HG03159 (cell line): ENCODE measurements at regions not wholly inside any gene's neighbourhood (a gene's known extent, or its start where the extent isn't known, plus 50 kb on each side); places are given as distances from the start of the nearest gene placed in this dataset.
"Not testable (repeated sequence)": the region's sequence is repeated elsewhere in the genome, so short reads cannot be mapped to it uniquely, and the experiment has no call there.

Source experiments
- ATAC-seq: cut with Tn5 transposase; IDR thresholded peaks from one replicate; pipeline ENCODE4 v1.9.1; 2021; ENCODE audit warnings: mild to moderate bottlenecking, moderate library complexity; ENCODE audit not compliant: unreplicated experiment

DNA sequence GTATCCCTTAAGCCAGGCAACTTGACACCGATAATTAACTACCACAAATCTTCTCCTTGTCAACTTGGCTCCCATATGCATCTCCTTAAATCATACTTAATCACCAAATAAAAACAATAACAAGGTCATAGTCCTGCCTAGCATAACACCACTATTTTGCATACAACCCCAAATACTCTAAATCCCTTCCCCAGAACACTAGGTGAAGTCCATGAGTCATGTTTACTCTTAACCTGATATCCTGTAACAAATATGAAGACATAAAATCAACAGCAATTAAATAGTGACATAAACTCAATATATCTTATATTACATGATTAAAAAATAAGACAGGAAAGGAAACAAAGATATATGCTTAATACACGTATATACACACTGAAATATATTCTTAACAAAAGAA lies 362.0 kb downstream of the ETV1 start:
- ATAC-seq = no peak

DNA sequence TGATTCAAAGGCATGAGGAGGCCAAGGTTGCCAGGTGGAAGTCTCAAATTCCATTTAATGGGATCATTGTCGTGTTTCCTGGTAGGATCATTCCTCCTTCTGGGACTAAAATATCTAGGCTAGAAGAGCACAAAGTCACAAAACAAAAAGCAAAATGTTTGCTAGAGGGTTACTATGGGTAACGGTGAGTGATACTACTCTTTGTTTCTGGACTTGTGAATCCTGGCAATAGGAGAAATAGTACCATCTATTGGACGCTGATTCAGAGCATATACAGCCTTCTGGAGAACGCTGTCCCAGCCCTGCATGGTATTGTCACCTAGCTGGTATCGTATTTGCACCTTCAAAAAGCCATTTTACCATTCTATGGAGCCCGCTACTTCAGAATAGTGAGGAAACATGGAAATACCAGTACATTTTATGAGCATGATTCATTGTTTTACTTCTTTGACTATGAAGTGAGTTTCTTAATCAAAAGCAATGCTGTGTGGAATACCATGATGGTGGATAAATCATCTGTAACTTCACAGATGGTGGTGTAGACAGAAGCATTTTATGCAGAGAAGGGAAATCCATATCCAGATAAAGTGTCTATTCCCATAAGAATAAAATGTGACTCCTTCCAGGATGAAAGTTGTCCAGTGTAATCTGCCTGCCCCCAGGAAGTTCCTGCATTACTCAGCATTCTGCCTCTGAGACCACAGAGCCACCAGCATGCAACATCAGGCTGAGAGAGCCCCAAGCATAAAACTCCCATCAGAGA lies 361.0 kb downstream of the ETV1 start:
- ATAC-seq = no peak

DNA sequence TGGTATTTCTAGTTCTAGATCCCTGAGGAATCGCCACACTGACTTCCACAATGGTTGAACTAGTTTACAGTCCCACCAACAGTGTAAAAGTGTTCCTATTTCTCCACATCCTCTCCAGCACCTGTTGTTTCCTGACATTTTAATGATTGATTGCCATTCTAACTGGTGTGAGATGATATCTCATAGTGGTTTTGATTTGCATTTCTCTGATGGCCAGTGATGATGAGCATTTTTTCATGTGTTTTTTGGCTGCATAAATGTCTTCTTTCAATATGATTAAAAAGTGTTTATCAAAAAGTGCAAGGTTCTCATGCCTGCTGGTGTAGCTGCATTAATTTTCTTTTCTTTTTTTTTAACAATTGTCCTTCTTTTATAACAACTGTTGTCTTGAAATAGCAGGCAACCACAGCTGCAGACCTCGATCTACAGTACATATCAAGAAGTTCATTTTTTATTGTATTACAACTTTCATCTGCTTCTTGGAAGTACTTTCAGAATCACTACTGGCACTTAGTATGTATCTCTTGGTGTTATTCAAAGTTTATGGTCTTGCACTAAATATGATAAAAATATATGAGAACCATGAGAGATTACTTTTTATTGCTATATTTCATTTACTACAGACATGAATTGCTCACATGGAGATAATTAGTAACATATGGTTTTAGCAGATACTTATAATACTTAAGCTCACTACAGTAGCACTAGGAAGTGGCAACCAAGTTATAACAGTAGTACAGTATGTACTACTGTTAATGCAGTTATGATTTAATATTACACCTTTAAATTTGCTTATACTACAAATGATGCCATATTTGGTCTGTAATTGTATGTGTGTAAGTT lies 358.0 kb downstream of the ETV1 start:
- ATAC-seq = not testable (repeated sequence)

DNA sequence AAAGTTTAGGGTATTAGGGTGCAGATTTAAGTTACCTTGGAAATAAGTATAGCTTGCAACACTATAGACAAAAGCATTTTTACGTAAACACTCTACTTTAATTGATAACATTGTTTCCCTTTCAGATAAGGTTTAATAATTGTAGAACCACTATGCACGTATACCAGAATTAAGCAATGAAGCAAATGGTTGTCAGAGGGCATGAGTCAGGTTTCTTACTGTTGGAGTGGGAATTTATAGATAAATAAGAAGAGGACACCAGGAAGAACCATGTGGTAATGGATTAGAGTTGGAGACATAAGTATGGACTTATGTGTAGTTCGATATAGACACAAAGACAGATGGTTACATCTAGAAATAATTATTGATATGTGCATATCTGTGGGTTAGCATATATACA lies 355.6 kb downstream of the ETV1 start:
- ATAC-seq = no peak

DNA sequence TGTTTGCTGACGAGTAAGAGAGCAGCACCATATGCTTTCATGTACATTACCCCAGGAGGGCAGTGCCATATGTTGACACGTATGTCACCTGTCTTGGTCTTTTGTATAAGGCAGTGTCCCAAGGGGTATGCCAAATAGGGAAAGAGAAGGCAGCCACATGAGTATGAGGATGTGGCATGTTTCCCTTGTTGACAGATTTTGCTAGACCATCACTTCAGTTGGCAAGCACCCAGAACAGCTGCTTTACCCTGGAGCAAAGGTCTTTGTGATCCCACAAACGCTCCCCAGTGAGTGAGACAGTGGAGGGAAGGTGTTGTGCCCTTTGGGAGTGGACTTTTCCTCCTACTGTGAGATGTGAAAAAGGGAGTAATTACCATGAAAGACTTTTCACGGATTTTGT lies 350.1 kb downstream of the ETV1 start:
- ATAC-seq = no peak

DNA sequence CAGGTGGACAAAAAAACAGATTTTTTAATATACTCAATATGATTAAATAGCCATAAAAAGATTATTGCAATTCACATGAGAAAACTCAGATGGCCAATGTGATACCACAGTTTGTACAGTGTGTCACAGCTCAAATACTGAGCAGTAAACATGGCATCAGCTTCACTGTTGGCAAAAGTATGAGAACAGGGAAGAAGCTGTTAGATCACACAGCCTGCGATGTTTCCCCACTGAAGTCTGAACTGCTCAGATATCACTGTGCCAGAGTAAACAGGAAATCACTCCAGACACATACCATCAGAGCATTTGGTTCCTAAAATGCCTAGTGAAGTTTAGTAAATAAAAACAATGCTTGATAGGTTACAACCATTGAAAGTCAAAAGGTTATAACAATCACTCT lies 347.8 kb downstream of the ETV1 start:
- no peak for ATAC-seq

DNA sequence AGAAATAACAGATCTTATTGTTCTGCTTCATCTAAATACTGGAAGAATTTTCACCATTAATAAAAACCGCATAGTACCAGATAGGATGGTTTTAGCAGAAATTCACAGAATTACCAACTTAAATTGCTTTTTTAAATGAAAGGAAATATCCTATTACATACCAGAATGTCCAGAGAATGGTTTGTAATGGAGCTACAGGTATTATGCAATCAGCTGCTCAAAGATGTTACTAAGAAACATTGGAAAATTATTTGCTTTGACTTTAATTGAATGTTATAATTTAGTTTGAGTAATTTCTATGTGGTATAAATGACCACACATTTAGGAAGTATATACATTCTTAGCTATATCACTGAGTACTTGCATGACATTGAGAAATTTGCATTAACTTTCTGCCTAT lies 338.3 kb downstream of the ETV1 start:
- ATAC-seq = no peak

DNA sequence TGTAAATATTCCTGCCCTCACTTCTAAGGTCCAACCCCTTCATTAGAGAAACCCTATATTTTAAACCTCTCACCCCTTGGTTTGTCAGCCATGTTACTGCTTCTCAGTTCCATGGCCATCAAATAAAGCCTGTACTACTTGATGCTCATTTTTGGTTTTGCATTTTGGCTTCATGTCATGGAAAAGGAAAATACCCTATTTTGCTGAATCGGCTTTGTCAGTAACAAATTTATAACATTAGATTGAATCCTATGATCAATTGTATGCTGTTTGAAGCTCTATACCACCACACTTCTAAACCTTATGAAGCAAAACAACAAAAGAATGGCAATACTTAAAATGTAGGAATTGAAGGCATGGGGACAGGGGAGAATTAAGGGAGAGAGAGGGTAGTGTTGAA lies 333.1 kb downstream of the ETV1 start:
- no peak for ATAC-seq

DNA sequence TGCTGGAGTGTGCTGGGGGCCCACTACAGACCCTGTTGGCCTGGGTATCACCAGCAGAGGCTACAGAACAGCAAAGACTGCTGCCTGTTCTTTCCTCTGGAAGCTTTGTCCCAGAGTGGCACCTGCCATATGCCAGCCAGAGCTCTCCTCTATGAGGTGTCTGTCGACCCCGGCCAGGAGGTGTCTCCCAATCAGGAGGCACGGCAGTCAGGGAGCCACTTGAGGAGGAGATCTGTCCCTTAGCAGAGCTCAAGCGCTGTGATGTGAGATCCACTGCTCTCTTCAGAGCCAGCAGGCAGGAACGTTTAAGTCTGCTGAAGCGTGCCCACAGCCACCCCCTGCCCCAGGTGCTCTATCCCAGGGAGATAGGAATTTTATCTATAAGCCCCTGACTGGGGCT lies 316.2 kb downstream of the ETV1 start:
- no peak for ATAC-seq

DNA sequence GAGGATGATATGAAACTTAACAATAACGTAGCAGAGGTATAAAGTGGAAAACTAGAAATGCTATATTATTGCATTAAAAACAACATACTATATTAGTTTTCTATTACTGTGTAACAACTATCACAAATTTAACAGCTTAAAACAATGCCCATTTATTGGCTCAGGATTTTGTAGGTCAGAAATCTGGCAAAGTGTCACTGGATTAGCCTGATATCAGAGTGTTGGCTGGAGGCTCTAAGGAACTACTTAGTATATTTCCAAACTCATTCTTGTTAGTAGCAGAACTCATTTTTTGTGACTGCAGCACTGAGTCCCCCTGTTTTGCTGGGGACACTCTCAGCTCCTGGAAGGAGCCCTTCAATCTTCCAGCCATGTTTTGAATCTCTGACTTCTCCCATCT lies 306.8 kb downstream of the ETV1 start:
- no peak for ATAC-seq

DNA sequence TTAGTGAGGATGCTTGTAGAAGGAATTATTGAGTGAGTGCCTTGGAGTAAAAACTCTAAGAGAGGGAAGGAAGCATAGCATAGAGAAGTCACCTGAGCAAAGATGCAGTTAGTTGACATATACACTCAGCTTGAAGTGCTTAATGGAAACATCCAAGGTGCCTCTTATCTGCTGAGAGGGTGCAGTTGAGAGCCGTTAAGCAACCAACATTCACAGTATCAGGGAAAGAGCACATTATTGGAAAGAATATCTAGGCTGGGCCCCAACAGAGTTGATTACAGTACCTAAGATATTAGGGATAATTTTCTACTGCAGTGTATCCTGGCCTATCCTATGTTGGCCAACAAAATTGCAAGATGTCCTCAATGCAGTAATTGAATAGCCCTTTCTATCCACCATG lies 302.0 kb downstream of the ETV1 start:
- ATAC-seq = no peak

DNA sequence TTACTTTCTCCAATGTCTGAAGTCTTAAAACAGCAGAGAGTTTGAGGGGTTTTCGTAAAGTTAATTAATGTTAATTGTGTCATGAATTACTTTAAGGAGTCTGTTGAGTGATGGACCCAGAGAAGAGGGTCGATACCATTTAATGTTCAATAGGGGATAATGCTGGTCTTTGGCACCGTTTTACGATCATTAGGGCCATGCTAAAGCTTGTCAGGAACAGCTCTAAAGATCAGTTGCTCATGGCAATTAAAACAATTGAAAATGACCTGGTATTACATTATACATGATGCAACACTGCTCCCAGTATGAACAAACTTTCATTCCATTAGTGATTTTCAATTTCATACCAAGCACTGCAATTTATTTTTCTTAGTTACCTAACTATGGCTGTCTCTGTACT lies 296.9 kb downstream of the ETV1 start:
- ATAC-seq = no peak

DNA sequence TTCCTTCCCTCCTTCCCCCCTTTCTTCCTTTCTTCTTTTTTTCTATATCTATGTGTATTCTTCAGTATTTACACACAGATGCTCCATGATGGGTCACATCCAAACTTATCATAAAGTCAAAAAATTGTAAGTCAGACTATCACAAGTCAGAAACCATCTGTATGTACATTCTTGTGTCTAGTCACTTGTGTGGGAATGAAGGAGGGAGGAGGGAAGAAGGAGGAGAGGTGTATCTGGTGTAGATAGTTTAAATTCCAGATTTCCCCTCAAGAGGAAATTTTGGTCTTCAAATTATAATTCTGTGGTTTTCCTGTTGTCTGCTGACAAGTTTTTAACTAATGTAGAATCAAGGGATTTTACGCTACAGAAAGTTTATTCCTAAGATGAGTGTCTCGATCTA lies 287.2 kb downstream of the ETV1 start:
- no peak for ATAC-seq

DNA sequence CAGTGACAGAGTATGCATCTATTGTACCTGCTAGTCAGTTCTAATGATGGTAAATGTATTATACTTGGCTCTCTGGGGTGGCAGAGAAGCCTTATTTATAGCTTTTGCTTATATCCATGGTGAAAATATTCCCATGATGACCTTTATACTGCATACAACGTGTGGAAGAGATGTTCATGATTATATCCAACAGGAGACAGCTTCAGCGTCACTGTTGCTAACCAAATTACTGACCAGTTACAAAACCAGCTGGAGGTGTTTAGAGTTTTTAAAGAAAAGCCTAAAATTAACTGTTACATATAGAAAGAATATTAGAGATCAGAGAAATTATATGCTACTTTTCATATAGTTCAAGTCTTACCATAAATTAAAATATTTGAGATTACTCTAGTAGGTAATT lies 280.8 kb downstream of the ETV1 start:
- no peak for ATAC-seq

DNA sequence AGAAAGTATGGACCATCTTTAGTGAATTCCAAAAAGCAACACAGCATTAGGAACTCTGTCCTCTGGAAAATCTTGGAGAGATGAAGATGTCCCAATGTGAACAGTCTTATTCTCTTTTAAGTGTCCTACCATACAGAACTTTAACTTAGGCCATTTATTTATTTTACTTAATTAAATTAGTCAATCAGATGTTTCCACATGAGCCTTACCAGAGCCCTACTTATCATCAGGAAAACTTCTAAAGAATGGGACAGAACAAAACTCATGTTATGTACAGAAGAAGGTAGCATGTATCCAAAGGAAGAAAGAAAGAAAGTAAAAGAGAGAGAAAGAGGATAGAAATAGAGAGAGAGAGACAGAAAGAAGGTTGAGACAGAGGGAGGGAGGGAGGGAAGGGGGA lies 276.4 kb downstream of the ETV1 start:
- ATAC-seq = no peak

DNA sequence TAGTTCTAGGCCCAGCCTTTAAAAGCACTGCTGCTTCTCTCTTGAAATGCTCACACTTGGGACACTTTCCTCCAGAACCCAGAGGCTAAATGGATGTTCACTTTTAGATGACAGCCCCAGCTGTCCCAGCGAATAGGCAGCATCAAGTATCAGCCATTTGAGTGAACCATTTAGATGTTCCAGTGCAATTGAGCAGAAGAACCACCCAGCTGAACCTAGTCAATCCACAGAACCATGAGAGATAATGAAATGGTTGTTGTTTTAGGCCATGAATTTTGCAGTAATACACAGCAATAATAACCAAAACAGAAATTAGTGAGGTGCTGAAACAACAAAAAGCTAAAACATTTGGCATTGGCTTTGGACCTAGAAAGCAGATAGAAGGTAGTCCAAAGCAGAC lies 273.9 kb downstream of the ETV1 start:
- ATAC-seq = no peak

DNA sequence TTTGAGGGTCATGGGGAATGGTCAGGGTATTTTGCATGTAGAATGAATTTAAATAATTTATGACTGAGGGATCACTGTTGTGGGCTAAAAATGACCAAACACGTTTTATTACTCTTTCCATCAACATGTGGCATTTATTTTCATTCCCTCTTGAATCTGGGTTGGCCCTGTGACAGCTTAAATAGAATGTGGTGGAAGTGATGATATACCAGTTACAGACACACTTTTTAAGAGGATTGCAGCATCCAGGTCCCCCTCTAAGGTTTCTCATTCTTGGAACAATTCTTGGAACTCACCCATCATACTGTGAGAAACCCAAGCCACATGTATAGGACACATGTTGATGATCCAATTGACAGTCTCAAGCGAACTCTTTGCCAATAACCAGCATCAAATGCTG lies 272.4 kb downstream of the ETV1 start:
- ATAC-seq = no peak

DNA sequence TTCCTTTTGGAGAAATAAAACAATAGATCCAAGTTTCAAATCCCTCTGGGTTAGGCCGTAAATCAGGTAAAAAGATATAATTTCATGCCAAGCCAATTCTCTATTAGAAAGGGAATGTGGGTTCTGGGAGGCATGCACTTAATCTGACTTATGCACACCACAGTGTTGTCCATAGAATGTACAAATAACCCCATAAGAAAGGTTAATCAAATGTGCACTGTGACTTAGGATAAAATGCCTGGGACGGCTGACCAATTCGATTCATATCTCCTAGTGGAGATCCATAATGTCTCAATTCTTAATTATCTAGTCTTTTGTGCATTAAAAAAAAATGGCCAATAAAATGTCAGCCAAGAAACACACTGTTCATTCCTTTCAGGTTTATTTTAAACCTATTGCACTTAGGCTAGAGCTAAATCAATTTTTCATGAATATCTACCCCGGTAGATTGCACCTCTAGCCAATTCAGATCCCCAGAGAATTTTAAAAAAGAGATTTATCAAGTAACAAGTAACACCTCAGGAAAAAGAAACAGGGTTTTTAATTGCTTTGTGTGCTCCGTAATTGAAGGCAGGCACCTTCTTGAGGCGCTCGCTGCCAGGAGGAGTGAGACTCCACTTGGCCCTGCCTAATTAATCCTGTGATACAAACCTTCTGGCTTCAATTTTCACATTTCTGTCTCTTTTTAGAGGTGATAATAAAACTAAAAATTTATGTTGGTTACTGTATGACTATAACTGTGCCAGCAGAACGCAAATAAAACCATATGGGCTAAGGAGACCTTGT lies 265.1 kb downstream of the ETV1 start:
- no peak for ATAC-seq

DNA sequence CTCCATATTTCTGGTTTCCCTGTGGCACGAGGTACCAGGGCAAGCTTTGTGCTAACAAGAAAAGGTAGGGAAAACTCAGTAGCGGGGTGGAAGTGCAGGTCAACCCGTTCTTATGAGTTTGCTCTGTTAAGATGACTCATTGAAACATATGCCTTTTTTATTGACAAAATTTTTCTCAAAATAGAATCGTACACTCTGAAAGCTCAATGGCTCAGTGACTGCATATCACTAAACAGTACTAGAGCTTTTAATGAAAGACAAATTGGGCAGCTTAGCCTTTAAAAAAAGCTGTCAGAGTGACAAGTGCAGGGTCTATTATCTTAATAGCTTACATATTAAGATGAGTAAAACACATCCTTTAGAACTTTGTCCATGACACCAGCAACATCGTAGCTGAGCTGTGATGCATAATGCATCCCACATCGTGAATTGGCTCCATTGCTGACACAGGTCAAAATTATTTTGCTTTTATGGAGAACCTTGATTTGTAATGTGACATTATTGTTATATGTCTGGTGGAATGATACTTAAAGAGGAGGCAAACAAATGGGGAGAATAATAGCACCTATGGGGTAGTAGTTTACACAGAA lies 264.4 kb downstream of the ETV1 start:
- ATAC-seq = no peak

DNA sequence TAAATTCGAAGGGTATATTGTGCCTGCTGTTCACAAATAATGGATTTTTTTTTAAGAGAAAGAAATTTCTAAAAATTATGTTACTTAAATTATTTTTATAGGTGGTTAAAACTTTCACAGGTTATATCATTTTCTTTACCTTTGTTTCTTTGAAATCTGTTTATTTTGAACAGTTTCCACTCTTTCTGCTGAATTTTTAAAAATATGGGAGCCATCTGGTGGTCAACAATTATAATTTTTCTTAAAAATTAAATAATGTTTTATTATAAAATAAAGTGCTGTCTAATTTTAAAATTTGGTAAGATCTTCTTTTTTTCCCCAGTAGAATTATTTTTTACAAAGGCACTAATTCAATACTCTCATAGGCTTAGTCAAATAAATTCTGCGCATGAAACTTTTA lies 263.9 kb downstream of the ETV1 start:
- no peak for ATAC-seq

DNA sequence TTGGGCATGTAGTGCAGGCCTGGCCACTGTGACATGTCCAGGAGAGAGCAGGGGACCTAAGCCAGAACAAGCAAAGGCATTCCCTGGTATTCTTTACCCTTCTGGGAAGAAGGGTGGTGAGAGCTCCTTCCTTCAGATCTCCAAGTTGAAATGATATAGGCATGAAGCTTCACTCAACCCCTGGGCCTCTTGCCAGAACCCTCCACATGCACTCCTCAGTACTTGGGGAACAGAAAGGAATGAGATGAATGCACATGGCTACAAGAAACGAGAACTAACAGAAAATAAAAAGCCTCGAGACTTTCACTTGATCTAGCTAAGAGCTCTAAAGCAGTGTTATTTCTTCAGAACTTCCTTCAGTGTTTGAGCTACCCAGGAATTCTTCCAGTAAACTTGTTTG lies 262.2 kb downstream of the ETV1 start:
- ATAC-seq = no peak
